ENCODE measurements at regions not wholly inside any gene's neighbourhood (a gene's known extent, or its start where the extent isn't known, plus 50 kb on each side); places are given as distances from the start of the nearest gene placed in this dataset.

GRCh38 chr5:174338185-174339010 lies 292.9 kb downstream of the NSG2 start:
- no peak overlapping the region for H3K9ac ChIP-seq (ENCODE audit: insufficient read depth, low read length, poor library complexity, severe bottlenecking)
- no peak overlapping the region for H3K4me3 ChIP-seq (replicated peaks in 1 of 3; ENCODE audit: low read depth in 2 of 3, low read length in 3 of 3)
- Mint-ChIP-seq H3K27me3 (ENCODE audit: low read depth in 3 of 3) (peaks cover 19 to 34% (median 22%) of the 10 kb centered on the region in 3 donors), H3K27ac (no peak overlapping the region), H3K4me1 (no peaks in the 10 kb centered on the region), H3K4me3 (peak overlapping the region in 1 of 2 donors; percentile 19), H3K9me3 (no peaks in the 10 kb centered on the region), H3K36me3 (no peaks in the 10 kb centered on the region)
- no peaks in the 10 kb centered on the region for H4K20me1 ChIP-seq (ENCODE audit: insufficient read depth, low read length)
- no peaks in the 10 kb centered on the region for H3K4me1 ChIP-seq (ENCODE audit: control insufficient read depth in 1 of 2, insufficient read depth in 2 of 2, low read length in 2 of 2)
- no peak overlapping the region for H2AFZ ChIP-seq (ENCODE audit: insufficient read depth, low read depth, low read length, poor library complexity, severe bottlenecking)
- H3K4me2 ChIP-seq (replicated peaks; ENCODE audit: extremely low read depth, low read length, poor library complexity, severe bottlenecking) = no peak overlapping the region
- H3K27ac ChIP-seq (ENCODE audit: low read depth in 1 of 2, low read length in 2 of 2) = no peak overlapping the region
- no peak for TF ChIP-seq CTCF (IDR thresholded peaks at IDR 0.05)
- intact Hi-C loops (cut with micrococcal nuclease) = no loop called here
- DNase-seq = no peak
- peaks cover 3 to 16% of the 10 kb centered on the region in 2 donors for H3K27me3 ChIP-seq (ENCODE audit: control insufficient read depth in 2 of 2, insufficient read depth in 2 of 2, low read length in 2 of 2)
- WGBS (ENCODE audit: insufficient coverage) = 41% methylated on average over 10 of the region's 13 CpGs
- H3K79me2 ChIP-seq (ENCODE audit: insufficient read depth, low read length) = no peaks in the 10 kb centered on the region
- H3K9me3 ChIP-seq (replicated peaks in 1 of 2; ENCODE audit: control insufficient read depth in 1 of 2, insufficient read depth in 1 of 2, low read length in 2 of 2) = no peaks in the 10 kb centered on the region
- no peaks in the 10 kb centered on the region for H3K36me3 ChIP-seq (replicated peaks in 1 of 2; ENCODE audit: control insufficient read depth in 1 of 2, insufficient read depth in 2 of 2, low read length in 2 of 2)

DNA sequence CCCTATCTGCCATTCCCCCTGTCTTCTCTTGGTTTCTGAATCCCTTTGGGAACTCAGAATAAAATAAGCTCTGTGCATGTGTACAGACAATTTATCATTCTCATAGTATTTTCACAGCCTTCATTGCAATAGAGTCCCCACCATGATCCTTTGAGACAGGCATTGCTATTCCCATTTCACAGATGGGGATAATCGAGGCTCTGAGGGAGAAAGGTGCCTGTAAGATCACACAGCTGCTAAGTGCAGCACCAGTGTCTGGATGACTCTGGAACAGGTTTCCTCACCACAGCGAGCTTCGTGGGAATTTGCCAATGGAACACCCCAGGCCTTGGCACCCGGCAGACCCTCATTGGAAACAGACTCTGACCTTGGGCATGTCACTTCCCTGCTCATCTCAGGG lies 293.6 kb downstream of the NSG2 start:
- H3K27ac ChIP-seq (ENCODE audit: low read depth in 1 of 2, low read length in 2 of 2) = no peak overlapping the region
- no peak overlapping the region for H3K4me3 ChIP-seq (replicated peaks in 1 of 3; ENCODE audit: low read depth in 2 of 3, low read length in 3 of 3)
- no peaks in the 10 kb centered on the region for H3K9me3 ChIP-seq (replicated peaks in 1 of 2; ENCODE audit: control insufficient read depth in 1 of 2, insufficient read depth in 1 of 2, low read length in 2 of 2)
- H4K20me1 ChIP-seq (ENCODE audit: insufficient read depth, low read length) = no peaks in the 10 kb centered on the region
- H3K27me3 Mint-ChIP-seq (ENCODE audit: low read depth in 3 of 3) = peaks cover 19 to 34% (median 22%) of the 10 kb centered on the region in 3 donors
- TF ChIP-seq CTCF (IDR thresholded peaks at IDR 0.05) = no peak
- intact Hi-C loops (cut with micrococcal nuclease) = no loop called here
- no peak overlapping the region for H3K4me2 ChIP-seq (replicated peaks; ENCODE audit: extremely low read depth, low read length, poor library complexity, severe bottlenecking)
- no peaks in the 10 kb centered on the region for H3K9me3 Mint-ChIP-seq
- no peak overlapping the region for H3K9ac ChIP-seq (ENCODE audit: insufficient read depth, low read length, poor library complexity, severe bottlenecking)
- no peak overlapping the region for H3K4me3 Mint-ChIP-seq
- H2AFZ ChIP-seq (ENCODE audit: insufficient read depth, low read depth, low read length, poor library complexity, severe bottlenecking) = no peak overlapping the region
- peaks cover 3 to 16% of the 10 kb centered on the region in 2 donors for H3K27me3 ChIP-seq (ENCODE audit: control insufficient read depth in 2 of 2, insufficient read depth in 2 of 2, low read length in 2 of 2)
- WGBS (ENCODE audit: insufficient coverage) = 81% methylated on average over 3 of the region's 4 CpGs
- H3K27ac Mint-ChIP-seq = no peak overlapping the region
- no peaks in the 10 kb centered on the region for H3K36me3 Mint-ChIP-seq
- DNase-seq = no peak
- no peaks in the 10 kb centered on the region for H3K4me1 Mint-ChIP-seq
- no peaks in the 10 kb centered on the region for H3K36me3 ChIP-seq (replicated peaks in 1 of 2; ENCODE audit: control insufficient read depth in 1 of 2, insufficient read depth in 2 of 2, low read length in 2 of 2)
- H3K4me1 ChIP-seq (ENCODE audit: control insufficient read depth in 1 of 2, insufficient read depth in 2 of 2, low read length in 2 of 2) = no peaks in the 10 kb centered on the region
- no peaks in the 10 kb centered on the region for H3K79me2 ChIP-seq (ENCODE audit: insufficient read depth, low read length)

All from CD14-positive monocyte (primary cell).